Activated T-helper 2 cell treated with anti-CD3 and anti-CD28 coated beads, Interferon-gamma antibody, Interleukin-2, Interleukin-4, amounts not matched to agents 10 μg/mL and 5 μg/mL and 100 μg/mL, durations not matched to agents 14 hours and 24 hours and 36 hours (primary cell): ENCODE measurements at regions not wholly inside any gene's neighbourhood (a gene's known extent, or its start where the extent isn't known, plus 50 kb on each side); places are given as distances from the start of the nearest gene placed in this dataset.
"Not testable (repeated sequence)": the region's sequence is repeated elsewhere in the genome, so short reads cannot be mapped to it uniquely, and the experiment has no call there.

ENCODE experiments used
- DNase-seq: peaks from one replicate; pipeline ENCODE4 v3.0.0; 2021; ENCODE audit warnings: low spot score
- H3K27ac Mint-ChIP-seq: one replicate; pipeline ENCODE4 v1.8.0; 2021; ENCODE audit warnings: mixed read lengths
- H3K27me3 Mint-ChIP-seq: one replicate; pipeline ENCODE4 v1.8.0; 2021; ENCODE audit warnings: low read depth, mixed read lengths
- H3K36me3 Mint-ChIP-seq: one replicate; pipeline ENCODE4 v1.8.0; 2021; ENCODE audit warnings: low read depth, mixed read lengths
- H3K4me1 Mint-ChIP-seq: one replicate; pipeline ENCODE4 v1.8.0; 2021; ENCODE audit warnings: low read depth, mixed read lengths
- H3K4me3 Mint-ChIP-seq: one replicate; pipeline ENCODE4 v1.8.0; 2021; ENCODE audit warnings: low read depth, mild to moderate bottlenecking, moderate library complexity, mixed read lengths
- H3K9me3 Mint-ChIP-seq: one replicate; pipeline ENCODE4 v1.8.0; 2021; ENCODE audit warnings: mixed read lengths
- intact Hi-C: fragments of 100-400 bp; cut with micrococcal nuclease; formaldehyde crosslinking; loops from one replicate; pipeline ENCODE4 v1.15.1; 2023

- no peaks in the 10 kb centered on the region for H3K4me1 Mint-ChIP-seq
- no peaks in the 10 kb centered on the region for H3K9me3 Mint-ChIP-seq
- no peak overlapping the region for H3K4me3 Mint-ChIP-seq
- H3K36me3 Mint-ChIP-seq = no peaks in the 10 kb centered on the region
- no peak for DNase-seq
- peaks cover 1% of the 10 kb centered on the region for H3K27me3 Mint-ChIP-seq
- H3K27ac Mint-ChIP-seq = no peak overlapping the region
- intact Hi-C loops = no loop called here
Measured at GRCh38 chr1:201729973-201730608, 98.9 kb upstream of the IPO9 start.

- no peaks in the 10 kb centered on the region for H3K4me1 Mint-ChIP-seq
- no peak for DNase-seq
- no peak overlapping the region for H3K27ac Mint-ChIP-seq
- H3K9me3 Mint-ChIP-seq = no peaks in the 10 kb centered on the region
- no peak overlapping the region for H3K4me3 Mint-ChIP-seq
- peaks cover 3% of the 10 kb centered on the region for H3K27me3 Mint-ChIP-seq
- no peaks in the 10 kb centered on the region for H3K36me3 Mint-ChIP-seq
- intact Hi-C loops = no loop called here
Measured at GRCh38 chr1:201730611-201731010, 98.3 kb upstream of the IPO9 start.

- Mint-ChIP-seq H3K4me1 (no peaks in the 10 kb centered on the region), H3K36me3 (no peaks in the 10 kb centered on the region), H3K4me3 (no peak overlapping the region), H3K27me3 (peaks cover 3% of the 10 kb centered on the region), H3K27ac (no peak overlapping the region), H3K9me3 (no peaks in the 10 kb centered on the region)
- intact Hi-C loops = no loop called here
- DNase-seq = no peak
Measured at GRCh38 chr1:201731142-201731541, 97.8 kb upstream of the IPO9 start.

- Mint-ChIP-seq H3K9me3 (no peaks in the 10 kb centered on the region), H3K4me3 (no peak overlapping the region), H3K27me3 (peaks cover 3% of the 10 kb centered on the region), H3K36me3 (no peaks in the 10 kb centered on the region), H3K27ac (no peak overlapping the region), H3K4me1 (no peaks in the 10 kb centered on the region)
- intact Hi-C loops = no loop called here
- no peak for DNase-seq
Measured at GRCh38 chr1:201731592-201731991, 97.4 kb upstream of the IPO9 start.

GRCh38 chr1:201732351-201732750, 96.6 kb upstream of the IPO9 start:
- no peak for DNase-seq
- Mint-ChIP-seq H3K27me3 (peaks cover 7% of the 10 kb centered on the region), H3K4me3 (no peak overlapping the region), H3K36me3 (no peaks in the 10 kb centered on the region), H3K9me3 (no peaks in the 10 kb centered on the region), H3K4me1 (no peaks in the 10 kb centered on the region), H3K27ac (no peak overlapping the region)
- intact Hi-C loops = no loop called here

- intact Hi-C loops, H3K4me1 Mint-ChIP-seq, H3K27ac Mint-ChIP-seq, H3K4me3 Mint-ChIP-seq, H3K36me3 Mint-ChIP-seq, H3K9me3 Mint-ChIP-seq, DNase-seq: not testable (repeated sequence)
- peaks cover 23% of the 10 kb centered on the region for H3K27me3 Mint-ChIP-seq
Measured at GRCh38 chr1:201734221-201734620, 94.7 kb upstream of the IPO9 start.

GRCh38 chr1:201734786-201735185, 94.2 kb upstream of the IPO9 start:
- no peak for DNase-seq
- Mint-ChIP-seq H3K27me3 (peaks cover 27% of the 10 kb centered on the region), H3K9me3 (no peaks in the 10 kb centered on the region), H3K27ac (no peak overlapping the region), H3K4me3 (no peak overlapping the region), H3K36me3 (no peaks in the 10 kb centered on the region), H3K4me1 (no peaks in the 10 kb centered on the region)
- intact Hi-C loops = no loop called here

GRCh38 chr1:201736707-201737320, 92.1 kb upstream of the IPO9 start:
- H3K36me3 Mint-ChIP-seq = no peaks in the 10 kb centered on the region

GRCh38 chr1:201737352-201738060, 91.5 kb upstream of the IPO9 start:
- Mint-ChIP-seq H3K4me3 (no peak overlapping the region), H3K27me3 (peaks cover 51% of the 10 kb centered on the region)
- intact Hi-C loops = no loop called here

More at GRCh38 chr1:201736707-201737320, 92.1 kb upstream of the IPO9 start:
- DNase-seq = no peak
- no peaks in the 10 kb centered on the region for H3K9me3 Mint-ChIP-seq
- peaks cover 45% of the 10 kb centered on the region for H3K27me3 Mint-ChIP-seq
- H3K4me3 Mint-ChIP-seq = no peak overlapping the region
- peaks cover 2% of the 10 kb centered on the region for H3K4me1 Mint-ChIP-seq
- no peak overlapping the region for H3K27ac Mint-ChIP-seq
- intact Hi-C loops = no loop called here

GRCh38 chr1:201739080-201739479, 89.9 kb upstream of the IPO9 start:
- intact Hi-C loops = no loop called here
- H3K36me3 Mint-ChIP-seq = no peaks in the 10 kb centered on the region
- H3K27me3 Mint-ChIP-seq = peaks cover 62% of the 10 kb centered on the region
- H3K9me3 Mint-ChIP-seq = no peaks in the 10 kb centered on the region
- no peak overlapping the region for H3K27ac Mint-ChIP-seq
- no peak for DNase-seq
- H3K4me3 Mint-ChIP-seq = no peak overlapping the region
- H3K4me1 Mint-ChIP-seq = peaks cover 2% of the 10 kb centered on the region

More at GRCh38 chr1:201737352-201738060, 91.5 kb upstream of the IPO9 start:
- no peak overlapping the region for H3K27ac Mint-ChIP-seq
- H3K9me3 Mint-ChIP-seq = no peaks in the 10 kb centered on the region
- H3K4me1 Mint-ChIP-seq = peaks cover 2% of the 10 kb centered on the region
- DNase-seq = no peak
- H3K36me3 Mint-ChIP-seq = no peaks in the 10 kb centered on the region

- Mint-ChIP-seq H3K36me3 (no peaks in the 10 kb centered on the region), H3K27me3 (peaks cover 64% of the 10 kb centered on the region), H3K4me1 (peaks cover 2% of the 10 kb centered on the region), H3K27ac (no peak overlapping the region), H3K9me3 (no peaks in the 10 kb centered on the region), H3K4me3 (peak overlapping the region; percentile 10)
- intact Hi-C loops = no loop called here
- no peak for DNase-seq
Measured at GRCh38 chr1:201739492-201740085, 89.4 kb upstream of the IPO9 start.

- intact Hi-C loops = no loop called here
- H3K4me3 Mint-ChIP-seq = no peak overlapping the region
- H3K27ac Mint-ChIP-seq = no peak overlapping the region
- H3K9me3 Mint-ChIP-seq = no peaks in the 10 kb centered on the region
- H3K27me3 Mint-ChIP-seq = peaks cover 66% of the 10 kb centered on the region
- H3K36me3 Mint-ChIP-seq = no peaks in the 10 kb centered on the region
- DNase-seq = no peak
- peaks cover 2% of the 10 kb centered on the region for H3K4me1 Mint-ChIP-seq
Measured at GRCh38 chr1:201740086-201740541, 88.8 kb upstream of the IPO9 start.

- H3K27ac Mint-ChIP-seq = no peak overlapping the region
- H3K4me3 Mint-ChIP-seq = peak overlapping the region; percentile 5
- H3K36me3 Mint-ChIP-seq = no peaks in the 10 kb centered on the region
- no peaks in the 10 kb centered on the region for H3K9me3 Mint-ChIP-seq
- H3K4me1 Mint-ChIP-seq = peaks cover 2% of the 10 kb centered on the region
- intact Hi-C loops = no loop called here
- DNase-seq = no peak
- peaks cover 69% of the 10 kb centered on the region for H3K27me3 Mint-ChIP-seq
Measured at GRCh38 chr1:201740670-201741111, 88.3 kb upstream of the IPO9 start.
